ENCODE measurements at regions not wholly inside any gene's neighbourhood (a gene's known extent, or its start where the extent isn't known, plus 50 kb on each side); places are given as distances from the start of the nearest gene placed in this dataset.

DNA sequence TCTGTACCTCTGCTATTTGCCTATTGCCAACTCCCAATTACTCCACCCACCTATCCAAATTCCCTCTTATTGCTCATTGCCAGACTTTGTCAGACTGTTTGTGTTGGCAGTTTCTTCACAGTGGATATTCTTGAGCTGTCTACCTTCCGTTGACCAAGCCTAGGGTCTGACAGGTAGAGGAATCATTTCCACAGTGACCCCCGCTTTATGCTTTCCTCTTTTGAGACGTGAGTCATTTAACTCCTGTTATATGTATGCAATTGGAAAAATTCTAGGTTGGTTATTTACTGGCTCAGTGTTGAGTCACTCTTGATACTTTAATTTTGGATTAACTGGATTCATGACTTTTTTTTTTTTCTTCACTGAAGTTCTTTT is 187.7 kb downstream of the IRS1 start:
- DNase-seq: no peak
- Histone ChIP-seq H3K79me2 (ENCODE audit: low read length) (no peaks in the 10 kb centered on the region), H3K4me2 (ENCODE audit: low read depth, low read length, poor library complexity, severe bottlenecking) (no peak overlapping the region), H3K4me1 (ENCODE audit: low read length) (no peaks in the 10 kb centered on the region), H3K9ac (ENCODE audit: low read length) (no peak overlapping the region), H3K4me3 (ENCODE audit: low read length) (no peak overlapping the region), H3K36me3 (ENCODE audit: insufficient read depth, low read length) (no peaks in the 10 kb centered on the region), H4K20me1 (ENCODE audit: insufficient read depth, low read depth, low read length) (no peaks in the 10 kb centered on the region), H3K27ac (ENCODE audit: low read length) (no peak overlapping the region), H3K9me3 (ENCODE audit: low read length) (no peaks in the 10 kb centered on the region), H2AFZ (ENCODE audit: low read length) (no peak overlapping the region), H3K9me2 (replicated peaks; ENCODE audit: insufficient read depth, low read length) (no peaks in the 10 kb centered on the region), H3K27me3 (ENCODE audit: low read length) (no peaks in the 10 kb centered on the region)

DNA sequence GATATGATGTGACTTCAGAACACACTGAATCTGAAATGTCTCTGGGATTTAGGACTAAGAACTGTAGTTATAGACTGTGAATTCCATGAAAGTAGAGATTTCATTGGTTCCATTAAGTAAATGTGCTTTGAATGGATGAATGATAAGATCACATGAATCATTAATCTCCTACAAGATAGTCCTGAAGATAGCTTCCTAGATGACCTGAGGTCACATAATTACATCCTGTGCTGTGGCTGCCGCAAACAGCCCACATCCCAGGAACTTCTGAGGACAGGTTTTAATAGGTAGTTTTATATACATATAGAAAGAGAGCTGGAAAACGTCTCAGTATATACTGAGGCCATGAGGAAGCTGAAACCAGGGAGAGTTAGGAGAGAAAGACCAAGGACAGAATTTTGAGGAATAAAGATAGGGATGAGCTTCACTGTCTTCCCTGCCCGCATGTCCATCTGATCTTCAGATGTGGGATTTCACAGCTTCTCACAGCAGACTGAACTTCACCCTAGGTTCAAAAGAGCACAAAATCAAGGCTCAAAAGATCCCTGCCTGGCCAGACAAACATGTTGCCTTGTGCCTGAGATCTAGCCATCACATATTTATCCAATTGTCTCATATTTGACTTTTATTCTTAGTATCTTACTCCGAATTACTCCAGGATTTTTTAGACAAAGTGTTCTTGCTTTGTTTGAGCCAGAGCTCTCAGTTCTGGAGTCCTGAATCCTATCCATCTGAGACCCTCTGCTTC is 188.2 kb downstream of the IRS1 start:
- Histone ChIP-seq H3K9me3 (ENCODE audit: low read length) (no peaks in the 10 kb centered on the region), H3K4me3 (ENCODE audit: low read length) (no peak overlapping the region), H3K9ac (ENCODE audit: low read length) (no peak overlapping the region), H3K4me2 (ENCODE audit: low read depth, low read length, poor library complexity, severe bottlenecking) (no peak overlapping the region), H3K9me2 (replicated peaks; ENCODE audit: insufficient read depth, low read length) (no peaks in the 10 kb centered on the region), H4K20me1 (ENCODE audit: insufficient read depth, low read depth, low read length) (no peaks in the 10 kb centered on the region), H3K27me3 (ENCODE audit: low read length) (no peaks in the 10 kb centered on the region), H2AFZ (ENCODE audit: low read length) (no peak overlapping the region), H3K4me1 (ENCODE audit: low read length) (no peaks in the 10 kb centered on the region), H3K36me3 (ENCODE audit: insufficient read depth, low read length) (no peaks in the 10 kb centered on the region), H3K27ac (ENCODE audit: low read length) (no peak overlapping the region), H3K79me2 (ENCODE audit: low read length) (no peaks in the 10 kb centered on the region)
- DNase-seq: no peak

DNA sequence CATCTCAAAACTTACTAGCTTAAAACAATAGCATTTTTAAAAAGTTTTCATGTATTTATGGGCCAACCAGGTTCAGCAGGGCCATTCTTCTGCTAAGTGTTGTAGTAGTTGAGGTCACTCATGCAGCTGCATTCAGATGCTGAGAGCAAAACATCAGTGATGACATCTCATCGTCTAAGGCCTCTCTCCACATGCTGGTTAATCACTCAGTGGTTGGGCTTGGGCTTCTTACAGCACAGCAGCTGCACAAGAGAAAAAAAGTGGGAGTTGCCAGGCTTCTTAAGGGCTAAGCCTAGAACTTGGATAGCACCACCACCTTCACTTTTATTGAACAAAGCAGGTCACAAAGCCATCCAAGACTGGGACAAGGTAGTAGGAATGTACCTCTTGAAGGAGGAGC is 190.3 kb downstream of the IRS1 start:
- no peaks in the 10 kb centered on the region for H3K27me3 ChIP-seq (ENCODE audit: low read length)
- H3K27ac ChIP-seq (ENCODE audit: low read length): no peak overlapping the region
- no peaks in the 10 kb centered on the region for H3K9me2 ChIP-seq (replicated peaks; ENCODE audit: insufficient read depth, low read length)
- no peak overlapping the region for H3K4me2 ChIP-seq (ENCODE audit: low read depth, low read length, poor library complexity, severe bottlenecking)
- H2AFZ ChIP-seq (ENCODE audit: low read length): no peak overlapping the region
- no peak for DNase-seq
- H3K79me2 ChIP-seq (ENCODE audit: low read length): no peaks in the 10 kb centered on the region
- no peaks in the 10 kb centered on the region for H4K20me1 ChIP-seq (ENCODE audit: insufficient read depth, low read depth, low read length)
- no peaks in the 10 kb centered on the region for H3K9me3 ChIP-seq (ENCODE audit: low read length)
- H3K4me3 ChIP-seq (ENCODE audit: low read length): no peak overlapping the region
- no peak overlapping the region for H3K9ac ChIP-seq (ENCODE audit: low read length)
- H3K4me1 ChIP-seq (ENCODE audit: low read length): no peaks in the 10 kb centered on the region
- no peaks in the 10 kb centered on the region for H3K36me3 ChIP-seq (ENCODE audit: insufficient read depth, low read length)

DNA sequence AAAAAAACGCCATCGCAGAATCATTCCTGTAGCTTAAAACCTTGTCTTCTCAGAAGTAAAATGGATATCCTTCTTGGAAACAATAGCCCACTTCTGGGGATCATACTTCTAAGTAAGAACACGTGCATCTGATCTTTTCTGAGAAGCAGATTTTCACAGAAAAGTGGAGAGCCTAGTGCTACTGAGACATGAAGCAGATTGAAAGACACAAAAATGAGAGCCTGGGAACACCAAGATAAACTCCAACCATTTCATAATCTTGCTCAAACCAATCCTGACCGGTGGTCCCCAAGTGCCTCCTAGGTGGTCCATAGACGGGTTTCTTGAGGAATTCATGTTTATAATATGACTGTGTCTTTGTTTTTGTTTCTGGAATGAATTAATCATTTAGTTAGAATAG is 191.2 kb downstream of the IRS1 start:
- H4K20me1 ChIP-seq (ENCODE audit: insufficient read depth, low read depth, low read length): no peaks in the 10 kb centered on the region
- H2AFZ ChIP-seq (ENCODE audit: low read length): no peak overlapping the region
- no peaks in the 10 kb centered on the region for H3K79me2 ChIP-seq (ENCODE audit: low read length)
- H3K27ac ChIP-seq (ENCODE audit: low read length): no peak overlapping the region
- no peak overlapping the region for H3K4me3 ChIP-seq (ENCODE audit: low read length)
- no peak overlapping the region for H3K4me2 ChIP-seq (ENCODE audit: low read depth, low read length, poor library complexity, severe bottlenecking)
- H3K9me2 ChIP-seq (replicated peaks; ENCODE audit: insufficient read depth, low read length): no peaks in the 10 kb centered on the region
- no peaks in the 10 kb centered on the region for H3K27me3 ChIP-seq (ENCODE audit: low read length)
- H3K9me3 ChIP-seq (ENCODE audit: low read length): no peaks in the 10 kb centered on the region
- DNase-seq: no peak
- H3K4me1 ChIP-seq (ENCODE audit: low read length): no peaks in the 10 kb centered on the region
- H3K9ac ChIP-seq (ENCODE audit: low read length): no peak overlapping the region
- H3K36me3 ChIP-seq (ENCODE audit: insufficient read depth, low read length): no peaks in the 10 kb centered on the region

DNA sequence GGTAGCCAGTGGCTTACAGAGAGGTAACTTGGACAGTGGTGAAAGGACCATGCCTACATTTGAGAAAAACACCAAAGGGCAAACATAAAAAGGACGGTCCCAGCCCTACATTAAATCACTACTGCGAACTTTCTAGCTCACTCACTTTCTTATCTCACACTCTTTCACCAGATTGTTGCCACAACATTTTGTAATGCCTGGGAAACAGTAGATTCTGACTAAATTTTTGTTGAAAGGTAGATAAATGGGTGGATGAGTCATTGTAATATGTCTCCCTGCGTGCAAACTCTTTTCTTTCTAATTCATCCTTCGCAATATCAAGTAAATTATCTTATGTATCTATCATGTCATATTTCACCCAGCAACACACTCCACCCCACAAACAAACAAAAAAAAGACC is 192.2 kb downstream of the IRS1 start:
- no peak for DNase-seq
- no peak overlapping the region for H3K4me3 ChIP-seq (ENCODE audit: low read length)
- no peaks in the 10 kb centered on the region for H3K27me3 ChIP-seq (ENCODE audit: low read length)
- no peaks in the 10 kb centered on the region for H3K36me3 ChIP-seq (ENCODE audit: insufficient read depth, low read length)
- H3K27ac ChIP-seq (ENCODE audit: low read length): no peak overlapping the region
- no peaks in the 10 kb centered on the region for H3K9me3 ChIP-seq (ENCODE audit: low read length)
- no peaks in the 10 kb centered on the region for H4K20me1 ChIP-seq (ENCODE audit: insufficient read depth, low read depth, low read length)
- H3K9me2 ChIP-seq (replicated peaks; ENCODE audit: insufficient read depth, low read length): no peaks in the 10 kb centered on the region
- no peak overlapping the region for H3K4me2 ChIP-seq (ENCODE audit: low read depth, low read length, poor library complexity, severe bottlenecking)
- no peak overlapping the region for H3K9ac ChIP-seq (ENCODE audit: low read length)
- H3K4me1 ChIP-seq (ENCODE audit: low read length): no peaks in the 10 kb centered on the region
- no peaks in the 10 kb centered on the region for H3K79me2 ChIP-seq (ENCODE audit: low read length)
- H2AFZ ChIP-seq (ENCODE audit: low read length): no peak overlapping the region

DNA sequence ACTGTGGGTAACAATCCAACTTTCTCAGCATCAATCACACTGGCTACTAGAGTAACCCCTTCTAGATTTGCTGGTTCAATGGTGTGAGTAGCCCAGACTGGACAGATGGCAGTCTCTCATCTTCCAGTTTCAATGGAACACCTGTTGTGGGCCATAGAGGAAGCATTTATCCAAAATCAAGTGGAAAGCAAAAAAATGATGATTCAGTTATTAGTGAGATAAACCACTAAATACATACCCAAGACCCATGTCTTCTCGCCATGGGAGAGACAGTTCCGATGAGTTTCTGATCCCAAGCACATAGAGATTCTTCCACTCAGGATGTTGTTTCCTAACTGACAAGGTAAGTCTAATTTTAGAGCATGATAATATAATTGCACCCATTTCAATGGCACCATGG is 194.0 kb downstream of the IRS1 start:
- no peaks in the 10 kb centered on the region for H3K79me2 ChIP-seq (ENCODE audit: low read length)
- H3K4me1 ChIP-seq (ENCODE audit: low read length): no peaks in the 10 kb centered on the region
- H3K9me2 ChIP-seq (replicated peaks; ENCODE audit: insufficient read depth, low read length): no peaks in the 10 kb centered on the region
- no peaks in the 10 kb centered on the region for H3K27me3 ChIP-seq (ENCODE audit: low read length)
- H3K9me3 ChIP-seq (ENCODE audit: low read length): no peaks in the 10 kb centered on the region
- H3K27ac ChIP-seq (ENCODE audit: low read length): no peak overlapping the region
- H3K4me2 ChIP-seq (ENCODE audit: low read depth, low read length, poor library complexity, severe bottlenecking): no peak overlapping the region
- no peak overlapping the region for H3K9ac ChIP-seq (ENCODE audit: low read length)
- no peak overlapping the region for H2AFZ ChIP-seq (ENCODE audit: low read length)
- no peak for DNase-seq
- H4K20me1 ChIP-seq (ENCODE audit: insufficient read depth, low read depth, low read length): no peaks in the 10 kb centered on the region
- no peaks in the 10 kb centered on the region for H3K36me3 ChIP-seq (ENCODE audit: insufficient read depth, low read length)
- no peak overlapping the region for H3K4me3 ChIP-seq (ENCODE audit: low read length)

DNA sequence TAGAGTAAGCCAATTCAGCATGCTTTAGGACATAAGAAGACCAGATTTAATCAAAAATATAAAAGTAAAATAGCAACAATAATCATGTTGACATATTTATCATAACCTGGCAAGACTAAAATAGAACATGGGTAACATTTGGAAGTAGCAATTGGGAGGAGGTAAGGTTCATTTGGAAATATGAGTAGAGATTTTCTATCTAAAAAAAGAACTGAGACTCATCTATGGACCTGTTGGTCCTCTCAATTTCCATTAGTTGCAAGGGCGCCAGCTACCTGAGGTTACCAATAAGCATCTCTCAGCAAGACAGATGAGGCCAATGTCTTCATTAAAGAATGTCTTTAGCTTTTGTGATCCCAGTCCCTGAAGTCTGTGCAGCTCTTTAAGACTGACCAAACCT is 196.0 kb downstream of the IRS1 start:
- H3K36me3 ChIP-seq (ENCODE audit: insufficient read depth, low read length): no peaks in the 10 kb centered on the region
- H3K9me2 ChIP-seq (replicated peaks; ENCODE audit: insufficient read depth, low read length): no peaks in the 10 kb centered on the region
- H3K27ac ChIP-seq (ENCODE audit: low read length): no peak overlapping the region
- H3K9me3 ChIP-seq (ENCODE audit: low read length): no peaks in the 10 kb centered on the region
- DNase-seq: no peak
- no peaks in the 10 kb centered on the region for H3K79me2 ChIP-seq (ENCODE audit: low read length)
- no peak overlapping the region for H3K9ac ChIP-seq (ENCODE audit: low read length)
- no peaks in the 10 kb centered on the region for H3K4me1 ChIP-seq (ENCODE audit: low read length)
- no peaks in the 10 kb centered on the region for H4K20me1 ChIP-seq (ENCODE audit: insufficient read depth, low read depth, low read length)
- H3K4me2 ChIP-seq (ENCODE audit: low read depth, low read length, poor library complexity, severe bottlenecking): no peak overlapping the region
- no peak overlapping the region for H2AFZ ChIP-seq (ENCODE audit: low read length)
- H3K4me3 ChIP-seq (ENCODE audit: low read length): no peak overlapping the region
- H3K27me3 ChIP-seq (ENCODE audit: low read length): no peaks in the 10 kb centered on the region

DNA sequence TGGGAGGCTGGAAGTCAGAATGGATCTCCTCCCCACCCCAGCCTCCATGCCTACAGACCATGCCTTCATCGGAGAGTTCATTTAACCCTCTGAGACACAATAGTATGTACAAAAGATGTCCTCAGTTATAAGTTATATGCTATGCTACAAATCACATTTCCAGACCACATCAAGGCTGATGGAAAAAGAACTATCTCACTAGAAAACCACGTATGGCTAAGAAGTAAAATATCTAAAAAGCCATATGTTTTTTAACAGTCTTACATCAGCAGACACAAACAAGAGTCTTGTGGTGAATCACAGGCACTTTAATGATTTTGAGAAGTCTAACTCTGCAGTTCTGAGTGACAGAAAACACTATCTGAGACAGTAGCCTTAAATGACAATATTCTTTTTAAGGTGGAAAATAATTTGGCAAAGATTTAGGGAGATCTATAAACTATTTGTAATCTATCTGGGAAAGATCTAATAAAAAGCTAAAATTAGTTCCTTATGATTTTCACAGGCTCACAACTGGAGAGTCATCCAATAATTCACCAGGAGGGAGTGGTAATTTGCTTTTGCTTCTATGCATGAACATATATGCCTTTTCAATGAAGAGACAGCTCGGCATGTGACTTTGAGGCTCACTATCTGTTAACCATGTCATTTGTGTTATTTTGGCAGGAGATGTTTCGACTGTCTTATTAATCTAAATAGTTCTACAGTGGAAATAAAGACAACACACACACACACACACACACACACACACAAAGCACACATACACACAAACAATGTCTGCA is 197.5 kb downstream of the IRS1 start:
- Histone ChIP-seq H4K20me1 (ENCODE audit: insufficient read depth, low read depth, low read length) (no peaks in the 10 kb centered on the region), H3K4me2 (ENCODE audit: low read depth, low read length, poor library complexity, severe bottlenecking) (no peak overlapping the region), H3K79me2 (ENCODE audit: low read length) (no peaks in the 10 kb centered on the region), H3K9me3 (ENCODE audit: low read length) (no peaks in the 10 kb centered on the region), H3K9ac (ENCODE audit: low read length) (no peak overlapping the region), H3K9me2 (replicated peaks; ENCODE audit: insufficient read depth, low read length) (no peaks in the 10 kb centered on the region), H3K4me1 (ENCODE audit: low read length) (no peaks in the 10 kb centered on the region), H3K27me3 (ENCODE audit: low read length) (no peaks in the 10 kb centered on the region), H3K4me3 (ENCODE audit: low read length) (no peak overlapping the region), H2AFZ (ENCODE audit: low read length) (no peak overlapping the region), H3K36me3 (ENCODE audit: insufficient read depth, low read length) (no peaks in the 10 kb centered on the region), H3K27ac (ENCODE audit: low read length) (no peak overlapping the region)
- DNase-seq: no peak
